Left ventricle myocardium superior (tissue), 1 donor: ENCODE measurements at regions not wholly inside any gene's neighbourhood (a gene's known extent, or its start where the extent isn't known, plus 50 kb on each side); places are given as distances from the start of the nearest gene placed in this dataset.
"Not testable (repeated sequence)": the region's sequence is repeated elsewhere in the genome, so short reads cannot be mapped to it uniquely, and the experiment has no call there.

Experiments
- ATAC-seq: fragments of 200-7000 bp; cut with Tn5 transposase; one replicate; pipeline ENCODE4 v1.9.1; 2020; ENCODE audit warnings: mild to moderate bottlenecking, moderate library complexity
- DNase-seq: peaks from one replicate; pipeline ENCODE4 v3.0.0-alpha.2; 2020
- intact Hi-C: fragments of 100-400 bp; cut with micrococcal nuclease; formaldehyde crosslinking; loops from one replicate; pipeline ENCODE4 v1.11.0; 2022
- donor health status: DM: no; HTN: yes; CAD: no; lungs with severe emphysema.

DNA sequence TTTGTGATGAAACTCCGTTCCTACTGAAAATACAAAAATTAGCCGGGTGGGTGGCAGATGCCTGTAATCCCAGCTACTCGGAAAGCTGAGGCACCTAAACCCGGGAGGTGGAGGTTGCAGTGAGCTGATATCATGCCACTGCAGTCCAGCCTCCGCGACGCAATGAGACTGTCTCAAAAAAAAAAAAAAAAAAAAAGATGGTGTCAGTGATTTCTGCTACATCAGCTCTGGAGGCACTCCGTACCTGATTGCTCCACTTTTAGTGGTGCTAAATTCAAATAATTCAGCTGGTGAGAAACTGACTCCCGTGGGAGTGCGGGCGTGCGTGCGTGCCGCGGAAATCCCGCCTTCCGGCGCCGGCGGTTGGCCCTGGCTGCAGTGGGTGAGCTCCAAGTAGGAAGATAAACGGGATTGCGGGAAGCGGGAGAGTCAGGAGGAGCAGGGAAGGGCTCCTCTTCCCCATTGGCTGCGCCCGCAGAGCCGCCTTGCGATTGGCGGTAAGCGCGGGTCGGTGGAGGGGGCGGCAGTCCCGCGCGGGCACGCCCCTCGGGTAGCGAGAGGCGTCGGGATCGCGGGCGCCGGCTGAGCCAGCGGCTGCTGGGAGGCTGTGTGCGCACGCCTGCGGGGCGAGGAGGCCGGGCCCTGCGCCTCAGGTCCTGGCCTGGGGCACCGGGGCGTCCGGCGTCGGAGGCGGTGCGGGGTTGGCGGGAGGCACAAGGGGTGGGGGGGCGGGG lies 65.0 kb upstream of the TP53TG3 start:
- DNase-seq, intact Hi-C loops: not testable (repeated sequence)
- peak; percentile 86 for ATAC-seq
